Small intestine (tissue), 7 donors: ENCODE measurements at regions not wholly inside any gene's neighbourhood (a gene's known extent, or its start where the extent isn't known, plus 50 kb on each side); places are given as distances from the start of the nearest gene placed in this dataset.
"Not testable (repeated sequence)": the region's sequence is repeated elsewhere in the genome, so short reads cannot be mapped to it uniquely, and the experiment has no call there.

ENCODE experiments used
- DNase-seq, 2 donors: peaks; one replicate each; pipeline versions ENCODE4 v3.0.0 to v3.0.0-alpha.2; 2013
- FAIRE-seq: peaks from 2 replicates; lab custom pipeline; 2012; peaks lifted over from hg19 to GRCh38; lab: Jason Lieb, UNC
- H3K27ac ChIP-seq, 3 donors: one replicate each; pipeline ENCODE4 v1.5.1; 2013; ENCODE audit warnings: low read length in 2 of 3, mild to moderate bottlenecking in 2 of 3, control low read depth in 1 of 3, inconsistent platforms in 1 of 3, low read depth in 1 of 3, moderate library complexity in 1 of 3
- H3K27me3 ChIP-seq, 3 donors: one replicate each; pipeline ENCODE4 v1.6.1; 2013; ENCODE audit warnings: low read length in 3 of 3, inconsistent platforms in 1 of 3; ENCODE audit not compliant: control insufficient read depth in 3 of 3, insufficient read depth in 3 of 3
- H3K36me3 ChIP-seq, 3 donors: one replicate each; pipeline ENCODE4 v1.6.1; 2013; ENCODE audit warnings: low read length in 3 of 3, inconsistent platforms in 1 of 3, low read depth in 1 of 3, mild to moderate bottlenecking in 1 of 3, moderate library complexity in 1 of 3; ENCODE audit not compliant: control insufficient read depth in 3 of 3, insufficient read depth in 2 of 3
- H3K4me1 ChIP-seq, 3 donors: one replicate each; pipeline ENCODE4 v1.6.1; 2013; ENCODE audit warnings: low read length in 2 of 3, inconsistent platforms in 1 of 3, low read depth in 1 of 3, mild to moderate bottlenecking in 1 of 3, moderate library complexity in 1 of 3; ENCODE audit not compliant: control insufficient read depth in 3 of 3, insufficient read depth in 2 of 3
- H3K4me3 ChIP-seq, 3 donors: one replicate each; pipeline ENCODE4 v1.5.1; 2013; ENCODE audit warnings: low read length in 3 of 3, control low read depth in 1 of 3, inconsistent platforms in 1 of 3, low read depth in 1 of 3, mild to moderate bottlenecking in 1 of 3, moderate library complexity in 1 of 3
- H3K9me3 ChIP-seq, 2 donors: one replicate each; pipeline ENCODE4 v1.6.1; 2013; ENCODE audit warnings: low read depth in 1 of 2, low read length in 1 of 2; ENCODE audit not compliant: control insufficient read depth in 2 of 2, insufficient read depth in 1 of 2
- WGBS, 3 donors: extraction: QIAGEN DNeasy Blood & Tissue Kit; methylation state at CpG; one replicate each; pipeline ENCODE4 v1.1.7; 2013; 5-methylcytosine and 5-hydroxymethylcytosine counted together
- donor health status: healthy with polysubstance abuse.
- donor health status: control.
- donor health status: control.
- donor health status: Bipolar disorder and iron deficiency.
- donor health status: healthy.

DNA sequence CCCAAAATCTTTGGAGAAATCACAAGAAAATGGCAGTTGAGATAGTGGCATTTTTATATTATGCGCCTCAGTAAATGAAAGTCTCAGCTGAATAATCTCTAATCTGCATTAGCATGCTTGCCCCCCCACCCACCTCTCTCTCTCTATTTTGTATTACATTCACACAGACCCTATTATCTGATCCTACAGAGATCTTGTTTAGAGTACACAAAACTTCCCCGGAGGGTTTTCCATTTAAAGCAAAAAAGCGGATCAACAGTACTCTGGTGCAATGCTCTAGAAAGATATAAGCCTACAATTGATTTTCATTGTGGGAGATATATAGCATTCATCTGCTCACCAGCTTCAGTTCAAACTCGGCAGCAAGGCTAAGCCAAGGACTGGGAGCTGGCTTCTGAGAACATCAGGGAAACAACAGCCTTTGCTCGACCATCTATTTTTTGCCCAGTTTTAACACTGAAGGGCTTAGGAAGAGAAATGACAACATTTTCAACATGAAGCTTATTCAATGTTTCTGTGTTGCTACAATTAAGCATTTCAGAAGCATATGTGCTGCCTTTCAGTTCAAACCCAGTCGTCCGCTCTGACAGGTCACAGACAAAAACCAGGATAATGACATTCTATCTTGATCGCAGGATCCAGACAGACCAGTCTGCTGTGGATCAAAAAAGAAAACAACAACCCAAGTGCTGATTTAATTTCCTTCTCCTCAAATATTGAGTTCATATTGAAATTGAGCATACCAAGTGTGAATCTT is 137.6 kb upstream of the ATXN1 start:
- H3K4me1 ChIP-seq: no peaks in the 10 kb centered on the region
- 67 to 69% (median 68%) methylated on average over 8 of the region's 8 CpGs for WGBS, 3 donors
- no peaks in the 10 kb centered on the region for H3K36me3 ChIP-seq
- H3K9me3 ChIP-seq: no peaks in the 10 kb centered on the region
- no peak overlapping the region for H3K27ac ChIP-seq
- DNase-seq: no peak
- H3K27me3 ChIP-seq: no peaks in the 10 kb centered on the region
- H3K4me3 ChIP-seq: no peak overlapping the region
- no peak for FAIRE-seq

DNA sequence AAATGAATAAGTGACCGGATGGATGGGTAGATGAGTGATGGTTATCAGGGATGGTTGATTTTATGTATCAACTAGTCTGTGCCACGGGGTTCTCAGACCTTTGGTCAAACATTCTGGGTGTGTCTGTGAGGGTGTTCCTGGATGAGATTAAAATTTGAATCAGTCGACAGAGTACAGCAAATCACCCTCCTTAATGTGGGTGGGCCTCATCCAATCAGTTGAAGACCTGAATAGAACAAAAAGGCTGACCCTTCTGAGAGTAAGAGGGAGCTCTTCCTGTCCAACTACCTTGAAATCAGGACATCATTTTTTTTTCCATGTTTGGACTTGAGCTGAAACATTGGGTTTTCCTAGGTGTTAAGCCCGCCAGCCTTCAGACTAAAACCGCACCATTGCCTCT is 136.4 kb upstream of the ATXN1 start:
- H3K9me3 ChIP-seq: no peaks in the 10 kb centered on the region
- 68 to 91% (median 71%) methylated on average over 5 of the region's 5 CpGs for WGBS, 3 donors
- DNase-seq (no peak), FAIRE-seq (no peak)
- no peaks in the 10 kb centered on the region for H3K4me1 ChIP-seq
- H3K36me3 ChIP-seq: no peaks in the 10 kb centered on the region
- no peaks in the 10 kb centered on the region for H3K27me3 ChIP-seq
- H3K27ac ChIP-seq: no peak overlapping the region
- no peak overlapping the region for H3K4me3 ChIP-seq

DNA sequence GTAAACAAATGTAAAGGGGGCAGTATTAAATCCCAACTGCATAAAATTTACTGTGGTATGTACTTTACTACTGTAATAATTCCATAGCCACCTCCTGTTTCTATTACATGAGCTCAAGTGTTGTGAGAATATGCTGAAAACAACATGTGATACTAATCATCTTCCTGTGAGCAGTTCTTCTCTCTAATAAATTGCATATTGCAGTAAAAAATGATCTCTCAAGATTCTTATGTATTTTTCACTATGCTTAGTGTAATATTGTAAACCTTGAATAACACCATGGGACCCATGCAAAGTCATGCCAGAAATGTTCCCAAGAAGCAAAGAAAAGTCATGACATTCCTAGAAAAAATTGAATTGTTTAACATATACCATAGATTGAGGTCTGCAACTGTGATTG is 133.0 kb upstream of the ATXN1 start:
- H3K4me1 ChIP-seq: no peaks in the 10 kb centered on the region
- no peaks in the 10 kb centered on the region for H3K9me3 ChIP-seq
- H3K27ac ChIP-seq: no peak overlapping the region
- H3K27me3 ChIP-seq: no peaks in the 10 kb centered on the region
- no peaks in the 10 kb centered on the region for H3K36me3 ChIP-seq
- FAIRE-seq (no peak), DNase-seq (no peak)
- no peak overlapping the region for H3K4me3 ChIP-seq

DNA sequence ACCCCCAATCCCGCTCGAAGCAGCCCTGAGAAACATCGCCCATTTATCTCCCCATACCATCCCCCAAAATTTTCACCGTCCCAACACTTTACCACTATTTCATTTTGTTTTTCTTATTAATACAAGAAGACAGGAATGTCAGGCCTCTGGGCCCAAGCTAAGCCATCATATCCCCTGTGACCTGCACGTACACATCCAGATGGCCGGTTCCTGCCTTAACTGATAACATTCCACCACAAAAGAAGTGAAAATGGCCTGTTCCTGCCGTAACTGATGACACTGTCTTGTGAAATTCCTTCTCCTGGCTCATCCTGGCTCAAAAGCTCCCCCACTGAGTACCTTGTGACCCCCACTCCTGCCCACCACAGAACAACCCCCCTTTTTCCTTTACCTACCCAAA is 129.8 kb upstream of the ATXN1 start:
- not testable (repeated sequence) for H3K9me3 ChIP-seq, FAIRE-seq, H3K4me3 ChIP-seq, H3K27ac ChIP-seq, DNase-seq, H3K27me3 ChIP-seq, H3K4me1 ChIP-seq, H3K36me3 ChIP-seq
- WGBS, 3 donors: 88 to 92% (median 91%) methylated on average over 7 of the region's 7 CpGs

DNA sequence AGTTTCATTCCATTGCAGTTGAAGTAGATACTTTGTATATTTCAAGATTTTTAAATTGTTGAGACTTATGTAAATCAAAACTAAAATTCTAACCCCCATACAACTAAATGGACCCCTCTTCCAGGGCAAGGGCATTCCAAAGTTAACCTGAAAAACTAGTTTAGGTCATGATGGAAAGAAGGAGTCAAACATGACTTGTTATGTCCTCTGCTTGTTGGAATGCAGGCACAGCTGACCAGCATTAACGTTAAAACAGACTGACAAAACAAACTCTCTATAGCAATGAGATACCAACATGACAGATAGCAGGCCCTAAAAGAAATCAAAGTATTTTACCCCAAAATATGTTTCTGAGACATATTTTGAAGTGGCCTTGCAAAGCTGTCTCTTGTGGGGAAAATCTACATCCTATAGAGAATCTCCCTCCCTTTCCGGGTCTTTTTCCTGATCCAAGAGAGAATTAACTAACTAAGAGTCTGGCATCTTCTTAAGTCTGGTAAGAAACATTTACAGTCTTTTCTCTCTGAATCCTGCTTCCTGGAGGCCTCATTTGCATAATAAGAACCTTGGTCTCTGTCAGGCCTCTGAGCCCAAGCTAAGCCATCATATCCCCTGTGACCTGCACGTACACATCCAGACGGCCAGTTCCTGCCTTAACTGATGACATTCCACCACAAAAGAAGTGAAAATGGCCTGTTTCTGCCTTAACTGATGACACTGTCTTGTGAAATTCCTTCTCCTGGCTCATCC is 124.3 kb upstream of the ATXN1 start:
- Histone ChIP-seq H3K9me3 (no peaks in the 10 kb centered on the region), H3K27ac (no peak overlapping the region), H3K4me1 (no peaks in the 10 kb centered on the region), H3K4me3 (no peak overlapping the region), H3K36me3 (no peaks in the 10 kb centered on the region), H3K27me3 (no peaks in the 10 kb centered on the region)
- FAIRE-seq (no peak), DNase-seq (no peak)
- 72 to 81% (median 72%) methylated on average over 4 of the region's 4 CpGs for WGBS, 3 donors

DNA sequence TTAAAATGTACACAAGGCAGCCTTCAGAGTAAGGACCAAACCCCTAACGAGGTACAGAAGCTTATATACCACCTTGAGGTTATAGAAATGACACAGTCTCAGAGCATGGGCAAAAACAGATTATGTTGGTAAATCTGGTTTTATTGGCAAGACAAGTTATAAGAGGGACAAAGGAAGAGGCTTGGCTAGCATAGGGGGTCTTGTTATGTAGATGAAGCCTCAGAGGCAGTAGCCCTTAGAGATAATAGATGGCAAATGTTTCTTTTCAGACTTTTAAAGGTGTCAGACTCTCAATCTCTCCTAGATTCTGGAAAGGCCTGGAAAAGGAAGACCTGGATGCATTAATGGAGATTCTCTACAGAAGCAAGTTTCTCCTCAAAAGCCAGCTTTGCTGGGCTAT is 123.3 kb upstream of the ATXN1 start:
- no peak for DNase-seq
- H3K9me3 ChIP-seq: no peaks in the 10 kb centered on the region
- no peak overlapping the region for H3K4me3 ChIP-seq
- no peaks in the 10 kb centered on the region for H3K36me3 ChIP-seq
- WGBS, 3 donors: 53 to 86% (median 64%) methylated on average over 1 of the region's 1 CpG
- no peaks in the 10 kb centered on the region for H3K27me3 ChIP-seq
- FAIRE-seq: no peak
- H3K27ac ChIP-seq: no peak overlapping the region
- H3K4me1 ChIP-seq: no peaks in the 10 kb centered on the region

DNA sequence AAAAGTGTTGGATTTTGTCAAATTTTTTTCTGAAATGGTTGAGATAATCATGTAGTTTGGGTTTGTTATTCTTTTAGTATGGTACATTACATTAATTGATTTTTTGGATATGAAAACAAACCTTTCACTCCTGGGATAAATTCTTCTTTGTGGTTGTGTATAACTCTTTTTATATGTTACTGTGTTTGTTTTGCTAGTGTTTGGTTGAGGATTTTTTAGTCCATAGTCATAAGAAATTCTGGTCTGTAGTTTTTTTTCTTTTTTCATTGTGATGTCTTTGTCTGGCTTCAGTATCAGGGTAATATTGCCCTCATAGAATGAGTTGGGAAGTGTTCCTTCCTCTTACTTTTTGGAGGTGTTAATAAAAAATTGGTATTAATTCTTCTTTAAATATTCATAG is 122.2 kb upstream of the ATXN1 start:
- FAIRE-seq: no peak
- no peaks in the 10 kb centered on the region for H3K36me3 ChIP-seq

DNA sequence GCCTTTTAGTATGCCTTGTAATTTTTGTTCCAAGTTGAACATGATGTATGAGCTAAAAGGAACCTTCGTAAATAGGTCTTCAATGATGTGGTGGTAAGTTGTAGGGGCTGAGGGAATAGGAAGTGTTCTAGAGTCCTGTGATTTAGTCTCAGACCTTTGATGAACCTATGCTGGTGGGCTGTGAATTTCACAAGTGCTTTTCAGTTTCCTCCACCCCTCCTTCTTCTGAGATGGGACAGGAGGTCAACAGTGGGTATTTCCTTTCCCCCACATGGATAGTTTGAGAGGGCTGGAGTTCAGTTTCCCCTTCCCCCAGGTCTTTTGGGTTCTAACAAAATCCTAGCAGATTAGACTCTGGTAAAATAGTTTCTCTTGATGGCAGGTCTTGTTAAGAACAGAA is 121.0 kb upstream of the ATXN1 start:
- Histone ChIP-seq H3K27me3 (no peaks in the 10 kb centered on the region), H3K36me3 (no peaks in the 10 kb centered on the region), H3K9me3 (no peaks in the 10 kb centered on the region), H3K27ac (no peak overlapping the region), H3K4me1 (no peaks in the 10 kb centered on the region), H3K4me3 (no peak overlapping the region)
- DNase-seq (no peak), FAIRE-seq (no peak)
- 82 to 97% (median 91%) methylated on average over 1 of the region's 1 CpG for WGBS, 3 donors

More for the DNA sequence above, 122.2 kb upstream of the ATXN1 start:
- Histone ChIP-seq H3K4me1 (no peaks in the 10 kb centered on the region), H3K4me3 (no peak overlapping the region), H3K9me3 (no peaks in the 10 kb centered on the region), H3K27ac (no peak overlapping the region), H3K27me3 (no peaks in the 10 kb centered on the region)
- no peak for DNase-seq
